ENCODE measurements at regions not wholly inside any gene's neighbourhood (a gene's known extent, or its start where the extent isn't known, plus 50 kb on each side); places are given as distances from the start of the nearest gene placed in this dataset.

GRCh38 chr6:101296169-101296960 is 97.1 kb upstream of the GRIK2 start:
- no peak for DNase-seq (ENCODE audit: low read depth, low spot score)

- no peak for DNase-seq (ENCODE audit: low read depth, low spot score)
Observed at GRCh38 chr6:101302593-101302992, 90.9 kb upstream of the GRIK2 start.

- DNase-seq (ENCODE audit: low read depth, low spot score), result no peak
Observed at GRCh38 chr6:101303495-101303894, 90.0 kb upstream of the GRIK2 start.

GRCh38 chr6:101312652-101313051 is 80.9 kb upstream of the GRIK2 start:
- DNase-seq (ENCODE audit: low read depth, low spot score), result no peak

- no peak for DNase-seq (ENCODE audit: low read depth, low spot score)
Observed at GRCh38 chr6:101322921-101323320, 70.6 kb upstream of the GRIK2 start.

GRCh38 chr6:101326411-101326810 is 67.1 kb upstream of the GRIK2 start:
- no peak for DNase-seq (ENCODE audit: low read depth, low spot score)

- no peak for DNase-seq (ENCODE audit: low read depth, low spot score)
Observed at GRCh38 chr6:101341926-101342325, 51.6 kb upstream of the GRIK2 start.
